Immature natural killer cell (primary cell): ENCODE measurements at regions not wholly inside any gene's neighbourhood (a gene's known extent, or its start where the extent isn't known, plus 50 kb on each side); places are given as distances from the start of the nearest gene placed in this dataset.

Source experiments
- DNase-seq, 3 donors: peaks; one replicate each; pipeline ENCODE4 v3.0.0; 2022; ENCODE audit warnings: mixed read lengths in 1 of 3
- H3K27ac Mint-ChIP-seq, 6 donors: one replicate each; pipeline ENCODE4 v1.8.0; 2020; ENCODE audit warnings: mixed read lengths in 6 of 6, mild to moderate bottlenecking in 5 of 6, inconsistent platforms in 4 of 6, moderate library complexity in 3 of 6
- H3K27me3 Mint-ChIP-seq, 3 donors: one replicate each; pipeline ENCODE4 v1.8.0; 2020 to 2021; ENCODE audit warnings: low read depth in 3 of 3, mild to moderate bottlenecking in 3 of 3, mixed read lengths in 3 of 3, moderate library complexity in 3 of 3, inconsistent platforms in 1 of 3
- H3K36me3 Mint-ChIP-seq, 3 donors: one replicate each; pipeline ENCODE4 v1.8.0; 2020; ENCODE audit warnings: mixed read lengths in 3 of 3, inconsistent platforms in 2 of 3, mild to moderate bottlenecking in 2 of 3
- H3K4me1 Mint-ChIP-seq, 2 donors: one replicate each; pipeline ENCODE4 v1.8.0; 2020; ENCODE audit warnings: inconsistent platforms in 2 of 2, mild to moderate bottlenecking in 2 of 2, mixed read lengths in 2 of 2, moderate library complexity in 1 of 2
- H3K4me3 Mint-ChIP-seq, 5 donors: one replicate each; pipeline ENCODE4 v1.8.0; 2020; ENCODE audit warnings: mild to moderate bottlenecking in 5 of 5, mixed read lengths in 5 of 5, inconsistent platforms in 3 of 5, moderate library complexity in 3 of 5
- H3K9me3 Mint-ChIP-seq, 6 donors: one replicate each; pipeline ENCODE4 v1.8.0; 2020; ENCODE audit warnings: mild to moderate bottlenecking in 6 of 6, mixed read lengths in 6 of 6, inconsistent platforms in 4 of 6, moderate library complexity in 3 of 6

- no peaks in the 10 kb centered on the region for H3K4me1 Mint-ChIP-seq
- no peak overlapping the region for H3K27ac Mint-ChIP-seq
- no peak overlapping the region for H3K4me3 Mint-ChIP-seq
- no peak for DNase-seq
- H3K27me3 Mint-ChIP-seq: peaks cover 4 to 8% (median 5%) of the 10 kb centered on the region in 3 donors
- H3K9me3 Mint-ChIP-seq: peaks cover 0 to 3% (median 1%) of the 10 kb centered on the region in 6 donors
- H3K36me3 Mint-ChIP-seq: peaks cover 0 to 3% (median 0%) of the 10 kb centered on the region in 3 donors
These were observed 83.3 kb downstream of the SOD2 start for GRCh38 chr6:159609652-159610178.

- Mint-ChIP-seq H3K4me3 (no peak overlapping the region), H3K9me3 (no peaks in the 10 kb centered on the region), H3K27me3 (peaks cover 4 to 8% (median 5%) of the 10 kb centered on the region in 3 donors), H3K36me3 (peaks cover 0 to 3% (median 0%) of the 10 kb centered on the region in 3 donors), H3K4me1 (no peaks in the 10 kb centered on the region), H3K27ac (no peak overlapping the region)
- no peak for DNase-seq
These were observed 83.9 kb downstream of the SOD2 start for GRCh38 chr6:159608961-159609651.

- Mint-ChIP-seq H3K27me3 (peaks cover 4 to 6% (median 4%) of the 10 kb centered on the region in 3 donors), H3K4me3 (no peak overlapping the region), H3K9me3 (no peaks in the 10 kb centered on the region), H3K27ac (no peak overlapping the region), H3K4me1 (no peaks in the 10 kb centered on the region), H3K36me3 (peaks cover 0 to 3% (median 0%) of the 10 kb centered on the region in 3 donors)
- DNase-seq: no peak
These were observed 86.3 kb downstream of the SOD2 start for GRCh38 chr6:159606786-159607185.

GRCh38 chr6:159604443-159604956 lies 88.5 kb downstream of the SOD2 start:
- Mint-ChIP-seq H3K27me3 (peaks cover 2 to 5% (median 4%) of the 10 kb centered on the region in 3 donors), H3K27ac (no peak overlapping the region), H3K36me3 (no peaks in the 10 kb centered on the region), H3K9me3 (no peaks in the 10 kb centered on the region), H3K4me1 (no peaks in the 10 kb centered on the region), H3K4me3 (no peak overlapping the region)
- DNase-seq: no peak

- H3K4me3 Mint-ChIP-seq: no peak overlapping the region
- DNase-seq: no peak
These were observed 90.5 kb downstream of the SOD2 start for GRCh38 chr6:159602431-159603041.

GRCh38 chr6:159601211-159601610 lies 91.8 kb downstream of the SOD2 start:
- Mint-ChIP-seq H3K27me3 (peaks cover 2 to 8% (median 6%) of the 10 kb centered on the region in 3 donors), H3K4me1 (no peaks in the 10 kb centered on the region), H3K36me3 (no peaks in the 10 kb centered on the region), H3K9me3 (no peaks in the 10 kb centered on the region), H3K27ac (no peak overlapping the region), H3K4me3 (no peak overlapping the region)
- no peak for DNase-seq

More at GRCh38 chr6:159602431-159603041, 90.5 kb downstream of the SOD2 start:
- Mint-ChIP-seq H3K27me3 (peaks cover 2 to 8% (median 6%) of the 10 kb centered on the region in 3 donors), H3K9me3 (no peaks in the 10 kb centered on the region), H3K27ac (no peak overlapping the region), H3K36me3 (no peaks in the 10 kb centered on the region), H3K4me1 (no peaks in the 10 kb centered on the region)

GRCh38 chr6:159595173-159595572 lies 97.9 kb downstream of the SOD2 start:
- Mint-ChIP-seq H3K27ac (no peak overlapping the region), H3K9me3 (peaks cover 0 to 3% (median 0%) of the 10 kb centered on the region in 6 donors), H3K4me3 (no peak overlapping the region), H3K36me3 (no peaks in the 10 kb centered on the region), H3K4me1 (no peaks in the 10 kb centered on the region), H3K27me3 (peaks cover 0 to 13% (median 7%) of the 10 kb centered on the region in 3 donors)
- no peak for DNase-seq

- Mint-ChIP-seq H3K9me3 (peaks cover 0 to 3% (median 0%) of the 10 kb centered on the region in 6 donors), H3K27ac (no peak overlapping the region), H3K4me1 (no peaks in the 10 kb centered on the region), H3K4me3 (no peak overlapping the region), H3K27me3 (peaks cover 0 to 13% (median 7%) of the 10 kb centered on the region in 3 donors), H3K36me3 (no peaks in the 10 kb centered on the region)
- DNase-seq: no peak
These were observed 98.3 kb downstream of the SOD2 start for GRCh38 chr6:159594750-159595117.

GRCh38 chr6:159594106-159594749 lies 98.8 kb downstream of the SOD2 start:
- peaks cover 0 to 12% (median 5%) of the 10 kb centered on the region in 3 donors for H3K27me3 Mint-ChIP-seq
- no peak for DNase-seq

GRCh38 chr6:159590835-159591234 lies 102.2 kb downstream of the SOD2 start:
- H3K9me3 Mint-ChIP-seq: peaks cover 0 to 5% (median 0%) of the 10 kb centered on the region in 6 donors
- DNase-seq: no peak
- H3K27me3 Mint-ChIP-seq: peaks cover 2 to 16% (median 3%) of the 10 kb centered on the region in 3 donors
- H3K36me3 Mint-ChIP-seq: no peaks in the 10 kb centered on the region
- no peaks in the 10 kb centered on the region for H3K4me1 Mint-ChIP-seq
- H3K27ac Mint-ChIP-seq: no peak overlapping the region
- H3K4me3 Mint-ChIP-seq: no peak overlapping the region

More at GRCh38 chr6:159594106-159594749, 98.8 kb downstream of the SOD2 start:
- Mint-ChIP-seq H3K4me1 (no peaks in the 10 kb centered on the region), H3K27ac (no peak overlapping the region), H3K36me3 (no peaks in the 10 kb centered on the region), H3K4me3 (no peak overlapping the region), H3K9me3 (peaks cover 0 to 3% (median 0%) of the 10 kb centered on the region in 6 donors)

GRCh38 chr6:159586684-159587083 lies 106.4 kb downstream of the SOD2 start:
- H3K27me3 Mint-ChIP-seq: peaks cover 2 to 6% (median 3%) of the 10 kb centered on the region in 3 donors
- H3K36me3 Mint-ChIP-seq: no peaks in the 10 kb centered on the region
- no peaks in the 10 kb centered on the region for H3K4me1 Mint-ChIP-seq
- H3K4me3 Mint-ChIP-seq: no peak overlapping the region
- H3K27ac Mint-ChIP-seq: no peak overlapping the region
- peaks cover 0 to 2% (median 0%) of the 10 kb centered on the region in 6 donors for H3K9me3 Mint-ChIP-seq
- no peak for DNase-seq

- H3K9me3 Mint-ChIP-seq: peaks cover 0 to 2% (median 0%) of the 10 kb centered on the region in 6 donors
- no peaks in the 10 kb centered on the region for H3K4me1 Mint-ChIP-seq
- DNase-seq: no peak
- H3K4me3 Mint-ChIP-seq: no peak overlapping the region
- no peak overlapping the region for H3K27ac Mint-ChIP-seq
- no peaks in the 10 kb centered on the region for H3K36me3 Mint-ChIP-seq
- H3K27me3 Mint-ChIP-seq: peaks cover 3 to 13% (median 9%) of the 10 kb centered on the region in 3 donors
These were observed 110.3 kb downstream of the SOD2 start for GRCh38 chr6:159582736-159583135.

GRCh38 chr6:159578629-159579028 lies 114.4 kb downstream of the SOD2 start:
- no peak for DNase-seq
- H3K36me3 Mint-ChIP-seq: no peaks in the 10 kb centered on the region
- no peak overlapping the region for H3K27ac Mint-ChIP-seq
- H3K4me3 Mint-ChIP-seq: no peak overlapping the region
- H3K4me1 Mint-ChIP-seq: no peaks in the 10 kb centered on the region
- H3K9me3 Mint-ChIP-seq: no peaks in the 10 kb centered on the region
- peaks cover 0 to 12% (median 11%) of the 10 kb centered on the region in 3 donors for H3K27me3 Mint-ChIP-seq

- Mint-ChIP-seq H3K27me3 (peaks cover 4 to 12% (median 11%) of the 10 kb centered on the region in 3 donors), H3K4me3 (no peak overlapping the region), H3K27ac (no peak overlapping the region), H3K36me3 (no peaks in the 10 kb centered on the region), H3K4me1 (no peaks in the 10 kb centered on the region), H3K9me3 (no peaks in the 10 kb centered on the region)
- no peak for DNase-seq
These were observed 115.5 kb downstream of the SOD2 start for GRCh38 chr6:159577564-159577963.
